HEK293T (cell line): ENCODE measurements at regions not wholly inside any gene's neighbourhood (a gene's known extent, or its start where the extent isn't known, plus 50 kb on each side); places are given as distances from the start of the nearest gene placed in this dataset.
"Not testable (repeated sequence)": the region's sequence is repeated elsewhere in the genome, so short reads cannot be mapped to it uniquely, and the experiment has no call there.

Experiments
- CTCF ChIA-PET: fragments of 350-600 bp; formaldehyde crosslinking; extraction: SDS; loops from one replicate; lab custom pipeline; 2021; ENCODE audit warnings: antibody characterized with exemption, inconsistent platforms; lab: Yijun Ruan, JAX
- POLR2A ChIA-PET: fragments of 350-600 bp; formaldehyde crosslinking; extraction: SDS; loops from one replicate; lab custom pipeline; 2020; ENCODE audit warnings: antibody characterized with exemption, inconsistent platforms; lab: Yijun Ruan, JAX
- DNase-seq: peaks from one replicate; pipeline ENCODE4 v3.0.0; 2012; ENCODE audit warnings: mixed read lengths; ENCODE audit errors: extremely low spot score
- ARNT ChIP-seq: fragments of 450-650 bp; IDR thresholded peaks from 2 replicates; pipeline ENCODE4 v1.6.1; 2017; ENCODE audit warnings: mild to moderate bottlenecking
- BHLHE40 ChIP-seq: fragments of 450-650 bp; IDR thresholded peaks from 2 replicates; pipeline ENCODE4 v1.6.1; 2016; ENCODE audit warnings: mild to moderate bottlenecking, moderate library complexity, borderline replicate concordance
- CTBP1 ChIP-seq: fragments of 450-650 bp; IDR thresholded peaks from 2 replicates; pipeline ENCODE4 v1.6.1; 2016; ENCODE audit warnings: borderline replicate concordance
- ELF4 ChIP-seq: fragments of 450-650 bp; IDR thresholded peaks from 2 replicates; pipeline ENCODE4 v1.6.1; 2017; ENCODE audit warnings: antibody characterized with exemption
- FOXA1 ChIP-seq: fragments of 450-650 bp; IDR thresholded peaks from 2 replicates; pipeline ENCODE4 v1.6.1; 2016; ENCODE audit warnings: mild to moderate bottlenecking
- FOXK2 ChIP-seq: fragments of 450-650 bp; IDR thresholded peaks from 2 replicates; pipeline ENCODE4 v1.6.1; 2016; ENCODE audit warnings: mild to moderate bottlenecking
- FOXM1 ChIP-seq: fragments of 450-650 bp; IDR thresholded peaks from 2 replicates; pipeline ENCODE4 v1.6.1; 2017; ENCODE audit warnings: mild to moderate bottlenecking, borderline replicate concordance
- HDGF ChIP-seq: fragments of 450-650 bp; IDR thresholded peaks from 2 replicates; pipeline ENCODE4 v1.6.1; 2017; ENCODE audit warnings: antibody characterized with exemption, borderline replicate concordance
- L3MBTL2 ChIP-seq: fragments of 450-650 bp; conservative IDR thresholded peaks from 2 replicates; pipeline ENCODE4 v1.6.1; 2016; ENCODE audit warnings: mild to moderate bottlenecking
- LEF1 ChIP-seq: fragments of 450-650 bp; IDR thresholded peaks from 2 replicates; pipeline ENCODE4 v1.6.1; 2017; ENCODE audit warnings: mild to moderate bottlenecking, borderline replicate concordance
- NFRKB ChIP-seq: fragments of 450-650 bp; IDR thresholded peaks from 2 replicates; pipeline ENCODE4 v1.6.1; 2016; ENCODE audit warnings: mild to moderate bottlenecking, moderate library complexity
- SP1 ChIP-seq: fragments of 450-650 bp; IDR thresholded peaks from 2 replicates; pipeline ENCODE4 v1.6.1; 2017
- SUZ12 ChIP-seq: fragments of 450-650 bp; IDR thresholded peaks from 2 replicates; pipeline ENCODE4 v1.6.1; 2016; ENCODE audit warnings: mild to moderate bottlenecking
- TARDBP ChIP-seq: fragments of 450-650 bp; IDR thresholded peaks from 2 replicates; pipeline ENCODE4 v1.6.1; 2016
- ZNF384 ChIP-seq: fragments of 450-650 bp; IDR thresholded peaks from 2 replicates; pipeline ENCODE4 v1.6.1; 2016
- TF ChIP-seq, protein P1 (sequence below): fragments of 450-650 bp; IDR thresholded peaks from 2 replicates; pipeline ENCODE4 v1.6.1; 2016

DNA sequence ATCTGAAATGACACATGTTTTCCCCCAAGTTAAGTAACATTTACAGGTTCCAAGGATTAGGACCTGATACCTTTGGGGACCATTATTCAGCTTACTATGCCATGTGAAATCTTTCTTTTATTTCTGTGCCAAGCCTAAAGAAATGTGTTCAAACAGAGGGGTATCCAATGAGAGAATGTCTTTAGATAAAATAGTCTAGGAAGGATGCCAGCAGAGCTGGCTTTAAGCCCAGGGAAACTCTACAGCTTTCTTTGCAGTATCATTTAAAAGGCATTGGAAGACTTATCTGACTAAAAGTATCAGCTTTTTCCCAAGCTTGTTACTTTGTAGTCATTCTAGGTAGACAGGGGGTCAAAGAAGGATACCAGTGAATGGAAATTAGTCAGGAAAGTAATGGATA is 860.4 kb downstream of the PLA2G4A start:
- ChIA-PET CTCF (no interaction called here), POLR2A (no interaction called here)
- no peak for DNase-seq
- TF ChIP-seq FOXK2 (no peak), SUZ12 (no peak), TARDBP (no peak), ZNF384 (no peak), ARNT (no peak), NFRKB (no peak), CTBP1 (no peak), HDGF (no peak), FOXM1 (no peak), FOXA1 (no peak), ELF4 (no peak), LEF1 (no peak), SP1 (no peak), L3MBTL2 (no peak), BHLHE40 (no peak)
- TF ChIP-seq, protein P1, sequence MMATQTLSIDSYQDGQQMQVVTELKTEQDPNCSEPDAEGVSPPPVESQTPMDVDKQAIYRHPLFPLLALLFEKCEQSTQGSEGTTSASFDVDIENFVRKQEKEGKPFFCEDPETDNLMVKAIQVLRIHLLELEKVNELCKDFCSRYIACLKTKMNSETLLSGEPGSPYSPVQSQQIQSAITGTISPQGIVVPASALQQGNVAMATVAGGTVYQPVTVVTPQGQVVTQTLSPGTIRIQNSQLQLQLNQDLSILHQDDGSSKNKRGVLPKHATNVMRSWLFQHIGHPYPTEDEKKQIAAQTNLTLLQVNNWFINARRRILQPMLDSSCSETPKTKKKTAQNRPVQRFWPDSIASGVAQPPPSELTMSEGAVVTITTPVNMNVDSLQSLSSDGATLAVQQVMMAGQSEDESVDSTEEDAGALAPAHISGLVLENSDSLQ, result no peak

DNA sequence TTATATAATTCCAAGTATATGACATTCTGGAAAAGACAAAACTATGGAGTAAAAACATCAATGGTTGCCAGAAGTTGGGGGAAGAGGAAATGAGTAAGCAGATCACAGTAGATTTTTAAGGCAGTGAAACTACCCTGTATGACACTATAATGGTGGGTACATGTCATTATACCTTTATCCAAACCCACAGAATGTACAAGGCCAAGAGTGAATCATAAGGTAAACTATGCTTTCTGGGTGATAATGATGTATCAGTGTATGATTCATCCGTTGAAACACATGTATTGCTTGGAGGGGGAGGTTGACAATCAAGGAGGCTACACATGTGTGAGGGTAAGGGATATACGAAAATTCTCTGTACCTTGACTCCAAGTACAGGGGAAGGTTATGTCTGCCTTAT is 862.7 kb downstream of the PLA2G4A start:
- ChIA-PET CTCF (no interaction called here), POLR2A (no interaction called here)
- DNase-seq, result no peak
- TF ChIP-seq FOXM1 (no peak), SUZ12 (no peak), BHLHE40 (no peak), ZNF384 (no peak)
- TF ChIP-seq, protein P1, result no peak

- DNase-seq, result no peak
- CTCF ChIA-PET, result no interaction called here
- no peak for TF ChIP-seq FOXK2
- no peak for TF ChIP-seq BHLHE40
- TF ChIP-seq LEF1, result no peak
- TF ChIP-seq CTBP1, result no peak
- TF ChIP-seq, protein P1, result no peak
- no peak for TF ChIP-seq ARNT
- no peak for TF ChIP-seq SP1
- TF ChIP-seq NFRKB, result no peak
- no peak for TF ChIP-seq SUZ12
- no peak for TF ChIP-seq TARDBP
- TF ChIP-seq HDGF, result no peak
- TF ChIP-seq ZNF384, result no peak
- no peak for TF ChIP-seq FOXA1
- no peak for TF ChIP-seq FOXM1
- no peak for TF ChIP-seq ELF4
- TF ChIP-seq L3MBTL2, result no peak
- POLR2A ChIA-PET, result no interaction called here
Measured at GRCh38 chr1:187692799-187693198, 864.0 kb downstream of the PLA2G4A start.

DNA sequence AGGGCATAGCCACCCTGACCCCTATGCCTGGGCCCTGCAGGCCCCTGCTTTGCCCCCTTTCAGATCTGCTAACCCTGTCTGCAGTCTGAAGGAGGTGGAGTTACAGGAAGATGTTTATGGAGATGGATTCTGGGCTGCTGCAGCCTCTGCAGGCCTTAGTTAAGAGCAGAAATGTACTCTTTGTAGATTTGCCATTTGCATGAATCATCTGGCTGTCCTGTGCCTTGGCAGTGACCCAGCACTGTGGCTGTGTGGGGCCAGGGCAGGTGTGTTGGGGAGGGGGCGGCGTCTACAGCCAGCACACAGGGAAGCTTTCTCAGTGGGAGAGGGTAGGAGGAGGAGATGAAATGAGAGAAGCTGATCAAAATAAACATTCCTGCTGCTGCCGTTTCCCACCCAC is 867.3 kb downstream of the PLA2G4A start:
- TF ChIP-seq L3MBTL2 (no peak), LEF1 (no peak), TARDBP (no peak), FOXK2 (no peak), ARNT (no peak), NFRKB (no peak), ELF4 (no peak), BHLHE40 (no peak), SP1 (no peak), HDGF (no peak), ZNF384 (no peak), FOXA1 (no peak), CTBP1 (no peak), FOXM1 (no peak), SUZ12 (no peak)
- TF ChIP-seq, protein P1, result no peak
- DNase-seq, result no peak
- CTCF ChIA-PET, result no interaction called here
- POLR2A ChIA-PET, result no interaction called here

DNA sequence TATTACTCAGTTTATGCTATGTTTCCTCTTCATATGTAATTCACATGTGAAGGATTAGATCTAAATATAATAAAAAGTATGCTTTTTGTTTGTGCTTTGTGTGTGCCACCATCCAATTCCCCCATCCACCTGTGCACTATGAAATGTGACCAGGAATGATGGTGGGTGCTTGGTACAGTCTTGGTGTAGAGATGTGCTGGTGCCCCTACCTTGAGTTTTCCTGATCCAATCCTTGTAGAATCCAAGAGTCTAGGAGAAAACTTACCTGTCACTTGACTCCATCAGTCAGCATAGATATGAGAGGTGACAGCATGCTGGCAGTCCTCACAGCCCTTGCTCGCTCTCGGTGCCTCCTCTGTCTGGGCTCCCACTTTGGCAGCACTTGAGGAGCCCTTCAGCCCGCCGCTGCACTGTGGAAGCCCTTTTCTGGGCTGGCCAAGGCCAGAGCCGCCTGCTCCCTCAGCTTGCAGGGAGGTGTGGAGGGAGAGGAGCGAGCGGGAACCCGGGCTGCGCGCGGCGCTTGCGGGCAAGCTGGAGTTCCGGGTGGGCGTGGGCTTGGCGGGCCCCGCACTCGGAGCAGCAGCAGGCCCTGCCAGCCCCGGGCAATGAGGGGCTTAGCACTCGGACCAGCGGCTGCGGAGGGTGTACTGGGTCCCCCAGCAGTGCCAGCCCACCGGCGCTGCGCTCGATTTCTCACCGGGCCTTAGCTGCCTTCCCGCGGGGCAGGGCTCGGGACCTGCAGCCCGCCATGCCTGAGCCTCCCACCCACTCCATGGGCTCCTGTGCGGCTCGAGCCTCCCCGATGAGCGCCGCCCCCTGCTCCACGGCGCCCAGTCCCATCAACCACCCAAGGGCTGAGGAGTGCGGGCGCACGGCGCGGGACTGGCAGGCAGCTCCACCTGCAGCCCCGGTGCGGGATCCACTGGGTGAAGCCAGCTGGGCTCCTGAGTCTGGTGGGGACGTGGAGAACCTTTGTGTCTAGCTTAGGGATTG is 874.7 kb downstream of the PLA2G4A start:
- DNase-seq, POLR2A ChIA-PET: not testable (repeated sequence)
- CTCF ChIA-PET, result interaction anchor here (0.6 kb wide), 1 partner anchor 604 kb away, joined by 4 read pairs; no protein-coding TSS in a partner anchor
